Ishikawa (cell line): ENCODE measurements at regions not wholly inside any gene's neighbourhood (a gene's known extent, or its start where the extent isn't known, plus 50 kb on each side); places are given as distances from the start of the nearest gene placed in this dataset.

Source experiments
- CEBPB ChIP-seq: IDR thresholded peaks from 2 replicates; pipeline ENCODE4 v1.6.1; 2012
- EP300 ChIP-seq: IDR thresholded peaks from 2 replicates; pipeline ENCODE4 v1.6.1; 2012; ENCODE audit warnings: borderline replicate concordance
- FOXM1 ChIP-seq: IDR thresholded peaks from 2 replicates; pipeline ENCODE4 v1.6.1; 2012; ENCODE audit warnings: low read depth, borderline replicate concordance
- MAX ChIP-seq: IDR thresholded peaks from 2 replicates; pipeline ENCODE4 v1.6.1; 2012
- NFIC ChIP-seq: IDR thresholded peaks from 2 replicates; pipeline ENCODE4 v1.6.1; 2012
- REST ChIP-seq: IDR thresholded peaks from 2 replicates; pipeline ENCODE4 v1.6.1; 2012; ENCODE audit warnings: low read depth, mild to moderate bottlenecking
- TCF12 ChIP-seq: IDR thresholded peaks from 2 replicates; pipeline ENCODE4 v1.6.1; 2012; ENCODE audit warnings: low read depth
- YY1 ChIP-seq: IDR thresholded peaks from 2 replicates; pipeline ENCODE4 v1.6.1; 2012; ENCODE audit warnings: low read depth
- ZBTB7A ChIP-seq: IDR thresholded peaks from 2 replicates; pipeline ENCODE4 v1.6.1; 2012; ENCODE audit warnings: low read depth
- TF ChIP-seq, protein P1 (sequence below): IDR thresholded peaks from 2 replicates; pipeline ENCODE4 v1.6.1; 2012

GRCh38 chr5:2220741-2221140, 338.0 kb upstream of the IRX4 start:
- TF ChIP-seq REST (no peak), MAX (no peak), YY1 (no peak), ZBTB7A (no peak), EP300 (no peak), CEBPB (no peak), FOXM1 (no peak), TCF12 (no peak), NFIC (no peak)
- TF ChIP-seq, protein P1, sequence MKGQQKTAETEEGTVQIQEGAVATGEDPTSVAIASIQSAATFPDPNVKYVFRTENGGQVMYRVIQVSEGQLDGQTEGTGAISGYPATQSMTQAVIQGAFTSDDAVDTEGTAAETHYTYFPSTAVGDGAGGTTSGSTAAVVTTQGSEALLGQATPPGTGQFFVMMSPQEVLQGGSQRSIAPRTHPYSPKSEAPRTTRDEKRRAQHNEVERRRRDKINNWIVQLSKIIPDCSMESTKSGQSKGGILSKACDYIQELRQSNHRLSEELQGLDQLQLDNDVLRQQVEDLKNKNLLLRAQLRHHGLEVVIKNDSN = no peak
